K562 (cell line): ENCODE measurements at regions not wholly inside any gene's neighbourhood (a gene's known extent, or its start where the extent isn't known, plus 50 kb on each side); places are given as distances from the start of the nearest gene placed in this dataset.

ENCODE experiments used
- ATAC-seq: fragments of 200-7000 bp; cut with Tn5 transposase; 3 replicates; pipeline ENCODE4 v1.9.1; 2020; ENCODE audit warnings: moderate library complexity
- BruUV-seq: library from RNA; stranded (reverse); fragments of 400-500 nt; replicated peaks from 2 replicates; lab custom pipeline; 2021; lab: Mats Ljungman, UMichigan
- CTCF ChIA-PET: fragments of 300-600 bp; formaldehyde crosslinking; extraction: SDS; loops from one replicate; lab custom pipeline; 2021; ENCODE audit warnings: low intra/inter-chr PET ratio; lab: Yijun Ruan, JAX
- POLR2A ChIA-PET: fragments of 300-600, 350-650 bp; sonication (Branson Sonifier 250); formaldehyde crosslinking; extraction: SDS; loops from one replicate; lab custom pipeline; 2021; ENCODE audit warnings: antibody characterized with exemption, inconsistent platforms; lab: Yijun Ruan, JAX
- DNase-seq, 4 experiments: peaks; one replicate each; pipeline versions ENCODE4 v3.0.0 to v3.0.0-alpha.2; 2011 to 2018; ENCODE audit warnings: low spot score in 3 of 4, mixed read lengths in 3 of 4; ENCODE audit errors: extremely low read depth in 1 of 4
- FAIRE-seq: peaks from 2 replicates; lab custom pipeline; 2011; peaks lifted over from hg19 to GRCh38; lab: Jason Lieb, UNC
- H2AFZ ChIP-seq: 2 replicates; pipeline ENCODE4 v1.6.0; 2011; ENCODE audit warnings: low read depth, low read length, control low read depth, inconsistent platforms
- H3K27ac ChIP-seq: fragments of 200-600 bp; 3 replicates; pipeline ENCODE4 v1.8.0; 2011; ENCODE audit warnings: low read depth, mild to moderate bottlenecking, control low read depth, inconsistent platforms, low read length, moderate library complexity, mixed read lengths; ENCODE audit errors: extremely low read depth
- H3K27me3 ChIP-seq, 2 experiments: fragments of 300-600 bp in 1 of 2; 2 replicates in 1 of 2; 3 replicates in 1 of 2; pipeline versions ENCODE4 v1.6.0 to v1.8.0; 2011; ENCODE audit warnings: inconsistent platforms in 2 of 2, low read length in 2 of 2, mild to moderate bottlenecking in 1 of 2, mixed read lengths in 1 of 2, moderate library complexity in 1 of 2; ENCODE audit not compliant: control insufficient read depth in 2 of 2, insufficient read depth in 2 of 2
- H3K36me3 ChIP-seq: fragments of 300-600 bp; 3 replicates; pipeline ENCODE4 v1.8.0; 2011; ENCODE audit warnings: mild to moderate bottlenecking, low read length, inconsistent platforms; ENCODE audit not compliant: control insufficient read depth, insufficient read depth
- H3K4me1 ChIP-seq, 2 experiments: fragments of 200-600 bp in 1 of 2; replicated peaks in 1 of 2; 2 replicates in 1 of 2; 3 replicates in 1 of 2; pipeline versions ENCODE4 v1.5.1 to v1.8.0; 2011; ENCODE audit warnings: inconsistent platforms in 2 of 2, low read length in 2 of 2, mild to moderate bottlenecking in 1 of 2, mixed read lengths in 1 of 2, moderate library complexity in 1 of 2; ENCODE audit not compliant: control insufficient read depth in 2 of 2, insufficient read depth in 2 of 2
- H3K4me2 ChIP-seq: 2 replicates; pipeline ENCODE4 v1.6.1; 2011; ENCODE audit warnings: low read length, control low read depth, inconsistent platforms, mixed read lengths; ENCODE audit not compliant: insufficient read depth
- H3K4me3 ChIP-seq: fragments of 200-600 bp; sonication (generic), shearing (Covaris generic); 2 replicates; pipeline ENCODE4 v1.5.1; 2016; ENCODE audit warnings: control low read depth, inconsistent platforms
- H3K79me2 ChIP-seq: fragments of 200-600 bp; 3 replicates; pipeline ENCODE4 v1.8.0; 2011; ENCODE audit warnings: low read length, inconsistent platforms; ENCODE audit not compliant: control insufficient read depth, insufficient read depth
- H3K9ac ChIP-seq, 2 experiments: 2 replicates each; pipeline versions ENCODE4 v1.6.0 to v1.6.1; 2011; ENCODE audit warnings: low read depth in 2 of 2, low read length in 2 of 2, control low read depth in 1 of 2, inconsistent platforms in 1 of 2, mild to moderate bottlenecking in 1 of 2, mixed read lengths in 1 of 2; ENCODE audit not compliant: insufficient read depth in 1 of 2
- H3K9me1 ChIP-seq: one replicate; pipeline ENCODE4 v1.6.0; 2011; ENCODE audit warnings: inconsistent platforms, mild to moderate bottlenecking, low read length, moderate library complexity; ENCODE audit not compliant: control insufficient read depth, insufficient read depth
- H3K9me3 ChIP-seq: replicated peaks from 2 replicates; pipeline ENCODE4 v1.5.1; 2011; ENCODE audit warnings: low read depth, low read length, inconsistent platforms; ENCODE audit not compliant: control insufficient read depth, insufficient read depth
- H4K20me1 ChIP-seq: replicated peaks from 2 replicates; pipeline ENCODE4 v1.6.1; 2011; ENCODE audit warnings: low read length, inconsistent platforms, mixed read lengths; ENCODE audit not compliant: control insufficient read depth, insufficient read depth
- ARID4B ChIP-seq: sonication (generic); formaldehyde crosslinking; IDR thresholded peaks from 2 replicates; pipeline ENCODE4 v1.8.0; 2022; ENCODE audit warnings: mild to moderate bottlenecking, missing genetic modification reagents
- CHAMP1 ChIP-seq: fragments of 450-650 bp; IDR thresholded peaks from 2 replicates; pipeline ENCODE4 v1.6.1; 2016; ENCODE audit warnings: mild to moderate bottlenecking
- HES1 ChIP-seq: fragments of 450-650 bp; IDR thresholded peaks from 2 replicates; pipeline ENCODE4 v1.6.1; 2016; ENCODE audit warnings: low read depth, mild to moderate bottlenecking, moderate library complexity
- SIX5 ChIP-seq, 2 experiments: IDR thresholded peaks; 2 replicates each; pipeline ENCODE4 v1.6.1; 2011; ENCODE audit warnings: low read length in 2 of 2, borderline replicate concordance in 1 of 2, low read depth in 1 of 2, mild to moderate bottlenecking in 1 of 2, moderate library complexity in 1 of 2; ENCODE audit not compliant: insufficient read depth in 1 of 2
- ZFP36 ChIP-seq: fragments of 150-350 bp; IDR thresholded peaks from 2 replicates; pipeline ENCODE4 v1.6.1; 2018; ENCODE audit warnings: low read length, low read depth; ENCODE audit not compliant: partially characterized antibody
- ZNF41 ChIP-seq: fragments of 250-450 bp; sonication (Bioruptor Pico); conservative IDR thresholded peaks from 2 replicates; pipeline ENCODE4 v1.4.0; 2020; ENCODE audit warnings: mild to moderate bottlenecking
- WGBS: fragments of 100-300 bp; shearing (Covaris generic); methylation state at CpG from one replicate; pipeline ENCODE4 v1.1.6; 2016; ENCODE audit warnings: low coverage, mixed read lengths; ENCODE audit not compliant: insufficient coverage; ENCODE audit errors: missing lambda C conversion rate; 5-methylcytosine and 5-hydroxymethylcytosine counted together
- in situ Hi-C: fragments of 300-500 bp; cut with MboI; formaldehyde crosslinking; loops from 4 replicates; pipeline ENCODE4 v1.15.0; 2018; ENCODE audit warnings: inconsistent platforms, mixed read lengths
- intact Hi-C: fragments of 100-400 bp; cut with micrococcal nuclease; formaldehyde crosslinking; loops from 2 replicates; pipeline ENCODE4 v1.14.2; 2022

GRCh38 chr4:96248225-96248624 lies 408.3 kb downstream of the PDHA2 start (continued):
- TF ChIP-seq ZFP36 (no peak), ZNF41 (CRISPR knock-in tag) (no peak)
- TF ChIP-seq, all 486 proteins: peak for 0

GRCh38 chr4:96260064-96260682 lies 420.3 kb downstream of the PDHA2 start:
- DNase-seq = no peak
- no TSS peak for BruUV-seq
- Histone ChIP-seq H4K20me1 (no peaks in the 10 kb centered on the region), H3K36me3 (no peaks in the 10 kb centered on the region)
- ATAC-seq = no peak
- no peak for TF ChIP-seq ARID4B (CRISPR knock-in tag)
- TF ChIP-seq SIX5 (IDR thresholded peaks at IDR 0.05; ENCODE audit: borderline replicate concordance in 1 of 2, insufficient read depth in 1 of 2, low read depth in 1 of 2, low read length in 2 of 2) = no peak
- no peak for TF ChIP-seq CHAMP1
- no peak for TF ChIP-seq HES1
- TF ChIP-seq, all 486 proteins: peak for 0
- no peaks in the 10 kb centered on the region for H3K27me3 ChIP-seq
- H2AFZ ChIP-seq = no peak overlapping the region
- H3K9me1 ChIP-seq = no peaks in the 10 kb centered on the region
- ChIA-PET POLR2A (no interaction called here), CTCF (no interaction called here)
- FAIRE-seq = no peak
- no peak overlapping the region for H3K4me2 ChIP-seq
- H3K79me2 ChIP-seq = no peaks in the 10 kb centered on the region
- intact Hi-C loops (no loop called here), in situ Hi-C loops (no loop called here)
- 0% methylated on average over 2 of the region's 2 CpGs for WGBS
- H3K4me3 ChIP-seq = no peak overlapping the region
- H3K9me3 ChIP-seq = 0 out of 2 replicates have a peak, but pooled peaks cover 1% of the 10 kb centered on the region
- no peak overlapping the region for H3K9ac ChIP-seq
- no peak overlapping the region for H3K27ac ChIP-seq
- no peaks in the 10 kb centered on the region for H3K4me1 ChIP-seq
